ENCODE measurements at regions not wholly inside any gene's neighbourhood (a gene's known extent, or its start where the extent isn't known, plus 50 kb on each side); places are given as distances from the start of the nearest gene placed in this dataset.

GRCh38 chr4:106425576-106425975 lies 57.0 kb upstream of the GIMD1 start:
- no peak for TF ChIP-seq CTCF (IDR thresholded peaks at IDR 0.05; ENCODE audit: control extremely low read depth, extremely low read depth)
- no peak overlapping the region for H3K4me3 ChIP-seq
- H3K9ac ChIP-seq (ENCODE audit: insufficient read depth in 1 of 2, low read length in 2 of 2) = no peak overlapping the region
- ATAC-seq (ENCODE audit: insufficient read depth, low FRiP score) (no peak), DNase-seq (no peak)
- no peaks in the 10 kb centered on the region for H3K36me3 ChIP-seq (ENCODE audit: control insufficient read depth in 4 of 4, insufficient read depth in 4 of 4, low read length in 4 of 4)
- no peaks in the 10 kb centered on the region for H3K9me3 ChIP-seq (ENCODE audit: control insufficient read depth in 4 of 4, insufficient read depth in 3 of 4, low read length in 3 of 4)
- H3K27ac ChIP-seq (ENCODE audit: low read depth in 1 of 2, low read length in 1 of 2) = no peak overlapping the region
- no peaks in the 10 kb centered on the region for H3K4me1 ChIP-seq (ENCODE audit: control insufficient read depth in 5 of 5, insufficient read depth in 5 of 5, low read length in 5 of 5)
- H3K27me3 ChIP-seq (ENCODE audit: control insufficient read depth in 3 of 3, insufficient read depth in 3 of 3, low read length in 2 of 3) = no peaks in the 10 kb centered on the region

- Histone ChIP-seq H3K4me1 (ENCODE audit: control insufficient read depth in 5 of 5, insufficient read depth in 5 of 5, low read length in 5 of 5) (no peaks in the 10 kb centered on the region), H3K9ac (ENCODE audit: insufficient read depth in 1 of 2, low read length in 2 of 2) (no peak overlapping the region), H3K36me3 (ENCODE audit: control insufficient read depth in 4 of 4, insufficient read depth in 4 of 4, low read length in 4 of 4) (no peaks in the 10 kb centered on the region), H3K27ac (ENCODE audit: low read depth in 1 of 2, low read length in 1 of 2) (no peak overlapping the region), H3K27me3 (ENCODE audit: control insufficient read depth in 3 of 3, insufficient read depth in 3 of 3, low read length in 2 of 3) (no peaks in the 10 kb centered on the region), H3K9me3 (ENCODE audit: control insufficient read depth in 4 of 4, insufficient read depth in 3 of 4, low read length in 3 of 4) (no peaks in the 10 kb centered on the region), H3K4me3 (no peak overlapping the region)
- DNase-seq = no peak
- WGBS, 2 donors = 82 to 93% methylated on average over 3 of the region's 3 CpGs
- no peak for TF ChIP-seq CTCF (IDR thresholded peaks at IDR 0.05; ENCODE audit: control extremely low read depth, extremely low read depth)
- ATAC-seq (ENCODE audit: insufficient read depth, low FRiP score) = no peak
Observed at GRCh38 chr4:106424426-106424825, 55.8 kb upstream of the GIMD1 start.

GRCh38 chr4:106423791-106424190 lies 55.2 kb upstream of the GIMD1 start:
- DNase-seq = no peak
- Histone ChIP-seq H3K9me3 (ENCODE audit: control insufficient read depth in 4 of 4, insufficient read depth in 3 of 4, low read length in 3 of 4) (no peaks in the 10 kb centered on the region), H3K9ac (ENCODE audit: insufficient read depth in 1 of 2, low read length in 2 of 2) (no peak overlapping the region), H3K27ac (ENCODE audit: low read depth in 1 of 2, low read length in 1 of 2) (no peak overlapping the region), H3K36me3 (ENCODE audit: control insufficient read depth in 4 of 4, insufficient read depth in 4 of 4, low read length in 4 of 4) (no peaks in the 10 kb centered on the region), H3K4me3 (no peak overlapping the region), H3K27me3 (ENCODE audit: control insufficient read depth in 3 of 3, insufficient read depth in 3 of 3, low read length in 2 of 3) (no peaks in the 10 kb centered on the region), H3K4me1 (ENCODE audit: control insufficient read depth in 5 of 5, insufficient read depth in 5 of 5, low read length in 5 of 5) (no peaks in the 10 kb centered on the region)
- no peak for ATAC-seq (ENCODE audit: insufficient read depth, low FRiP score)
- no peak for TF ChIP-seq CTCF (IDR thresholded peaks at IDR 0.05; ENCODE audit: control extremely low read depth, extremely low read depth)

- 63 to 74% methylated on average over 1 of the region's 1 CpG for WGBS, 2 donors
- H3K4me3 ChIP-seq = no peak overlapping the region
- H3K27ac ChIP-seq (ENCODE audit: low read depth in 1 of 2, low read length in 1 of 2) = no peak overlapping the region
- no peaks in the 10 kb centered on the region for H3K9me3 ChIP-seq (ENCODE audit: control insufficient read depth in 4 of 4, insufficient read depth in 3 of 4, low read length in 3 of 4)
- ATAC-seq (ENCODE audit: insufficient read depth, low FRiP score) = no peak
- DNase-seq = no peak
- H3K4me1 ChIP-seq (ENCODE audit: control insufficient read depth in 5 of 5, insufficient read depth in 5 of 5, low read length in 5 of 5) = no peaks in the 10 kb centered on the region
- H3K9ac ChIP-seq (ENCODE audit: insufficient read depth in 1 of 2, low read length in 2 of 2) = no peak overlapping the region
- H3K36me3 ChIP-seq (ENCODE audit: control insufficient read depth in 4 of 4, insufficient read depth in 4 of 4, low read length in 4 of 4) = no peaks in the 10 kb centered on the region
- no peaks in the 10 kb centered on the region for H3K27me3 ChIP-seq (ENCODE audit: control insufficient read depth in 3 of 3, insufficient read depth in 3 of 3, low read length in 2 of 3)
- TF ChIP-seq CTCF (IDR thresholded peaks at IDR 0.05; ENCODE audit: control extremely low read depth, extremely low read depth) = no peak
Observed at GRCh38 chr4:106422766-106423165, 54.2 kb upstream of the GIMD1 start.

Data from lung (tissue), 11 donors.